Liver (tissue), 8 donors: ENCODE measurements at regions not wholly inside any gene's neighbourhood (a gene's known extent, or its start where the extent isn't known, plus 50 kb on each side); places are given as distances from the start of the nearest gene placed in this dataset.

Source experiments
- DNase-seq: peaks from one replicate; pipeline ENCODE4 v3.0.0-alpha.2; 2017; ENCODE audit warnings: low spot score
- H3K27ac ChIP-seq, 2 donors: one replicate each; pipeline ENCODE4 v1.7.0; 2013; ENCODE audit warnings: inconsistent platforms in 2 of 2, low read length in 2 of 2, control low read depth in 1 of 2, low read depth in 1 of 2, mild to moderate bottlenecking in 1 of 2
- H3K27me3 ChIP-seq, 4 donors: one replicate each; pipeline versions ENCODE4 v1.6.1 to v1.7.0; 2013; ENCODE audit warnings: low read length in 3 of 4, inconsistent platforms in 1 of 4, mild to moderate bottlenecking in 1 of 4, moderate library complexity in 1 of 4; ENCODE audit not compliant: control insufficient read depth in 4 of 4, insufficient read depth in 4 of 4
- H3K36me3 ChIP-seq, 4 donors: one replicate each; pipeline versions ENCODE4 v1.6.1 to v1.7.0; 2013; ENCODE audit warnings: low read length in 3 of 4, mild to moderate bottlenecking in 3 of 4, low read depth in 1 of 4, moderate library complexity in 1 of 4; ENCODE audit not compliant: control insufficient read depth in 4 of 4, insufficient read depth in 3 of 4
- H3K4me1 ChIP-seq, 4 donors: one replicate each; pipeline versions ENCODE4 v1.6.1 to v1.7.0; 2013; ENCODE audit warnings: low read length in 3 of 4, mild to moderate bottlenecking in 3 of 4, moderate library complexity in 1 of 4; ENCODE audit not compliant: control insufficient read depth in 4 of 4, insufficient read depth in 4 of 4
- H3K4me3 ChIP-seq, 3 donors: one replicate each; pipeline versions ENCODE4 v1.6.1 to v1.7.0; 2013; ENCODE audit warnings: low read length in 3 of 3, control low read depth in 1 of 3, low read depth in 1 of 3, mild to moderate bottlenecking in 1 of 3
- H3K9ac ChIP-seq, 2 donors: one replicate each; pipeline ENCODE4 v1.7.0; 2013; ENCODE audit warnings: low read length in 2 of 2, mild to moderate bottlenecking in 2 of 2, moderate library complexity in 2 of 2, control low read depth in 1 of 2, low read depth in 1 of 2
- H3K9me3 ChIP-seq, 4 donors: one replicate each; pipeline versions ENCODE4 v1.6.1 to v1.7.0; 2013; ENCODE audit warnings: low read length in 3 of 4; ENCODE audit not compliant: control insufficient read depth in 4 of 4
- EGR1 ChIP-seq, 2 donors: IDR thresholded peaks; 2 replicates each; pipeline ENCODE4 v1.6.1; 2016 to 2018; ENCODE audit warnings: antibody characterized with exemption in 2 of 2, low read depth in 2 of 2
- FOXA1 ChIP-seq: IDR thresholded peaks from 2 replicates; pipeline ENCODE4 v1.6.1; 2016; ENCODE audit warnings: antibody characterized with exemption
- FOXA2 ChIP-seq: IDR thresholded peaks from 2 replicates; pipeline ENCODE4 v1.6.1; 2016; ENCODE audit warnings: antibody characterized with exemption
- GABPA ChIP-seq, 2 donors: IDR thresholded peaks in 1 of 2; conservative IDR thresholded peaks in 1 of 2; 2 replicates each; pipeline ENCODE4 v1.6.1; 2016; ENCODE audit warnings: antibody characterized with exemption in 2 of 2, mild to moderate bottlenecking in 1 of 2, moderate library complexity in 1 of 2
- HNF4G ChIP-seq: IDR thresholded peaks from 2 replicates; pipeline ENCODE4 v1.6.1; 2016; ENCODE audit warnings: antibody characterized with exemption
- JUND ChIP-seq, 2 donors: IDR thresholded peaks; 2 replicates each; pipeline ENCODE4 v1.6.1; 2016; ENCODE audit warnings: antibody characterized with exemption in 2 of 2
- NR2F2 ChIP-seq: IDR thresholded peaks from 2 replicates; pipeline ENCODE4 v1.6.1; 2016; ENCODE audit warnings: antibody characterized with exemption
- RAD21 ChIP-seq, 2 donors: IDR thresholded peaks; 2 replicates each; pipeline ENCODE4 v1.6.1; 2016; ENCODE audit warnings: antibody characterized with exemption in 2 of 2, mild to moderate bottlenecking in 2 of 2
- RXRA ChIP-seq, 2 donors: IDR thresholded peaks; 2 replicates each; pipeline ENCODE4 v1.6.1; 2017 to 2018; ENCODE audit warnings: antibody characterized with exemption in 2 of 2, mild to moderate bottlenecking in 1 of 2
- SP1 ChIP-seq: IDR thresholded peaks from 2 replicates; pipeline ENCODE4 v1.6.1; 2018; ENCODE audit warnings: antibody characterized with exemption, mild to moderate bottlenecking
- YY1 ChIP-seq: IDR thresholded peaks from 2 replicates; pipeline ENCODE4 v1.6.1; 2016; ENCODE audit warnings: antibody characterized with exemption, mild to moderate bottlenecking
- WGBS: extraction: QIAGEN DNeasy Blood & Tissue Kit; methylation state at CpG from one replicate; pipeline ENCODE4 v1.1.7; 2013; 5-methylcytosine and 5-hydroxymethylcytosine counted together
- TF ChIP-seq, protein P1 (sequence below): fragments of 150-350 bp; IDR thresholded peaks from 2 replicates; pipeline ENCODE4 v1.5.1; 2017; ENCODE audit warnings: improper control_type of control experiment, low read depth, low read length; ENCODE audit not compliant: missing input control
- TF ChIP-seq, protein P2 (sequence below): IDR thresholded peaks from 2 replicates; pipeline ENCODE4 v1.6.1; 2016; ENCODE audit warnings: antibody characterized with exemption
- TF ChIP-seq, protein P3 (sequence below): IDR thresholded peaks from 2 replicates; pipeline ENCODE4 v1.6.1; 2016; ENCODE audit warnings: antibody characterized with exemption
- TF ChIP-seq, protein P4 (sequence below): IDR thresholded peaks from 2 replicates; pipeline ENCODE4 v1.6.1; 2016; ENCODE audit warnings: antibody characterized with exemption
- TF ChIP-seq, protein P5 (sequence below): IDR thresholded peaks from 2 replicates; pipeline ENCODE4 v1.6.1; 2016; ENCODE audit warnings: antibody characterized with exemption, mild to moderate bottlenecking
- donor health status: healthy.
- donor health status: healthy.
- donor health status: healthy.
- donor health status: healthy.
- donor health status: healthy.

DNA sequence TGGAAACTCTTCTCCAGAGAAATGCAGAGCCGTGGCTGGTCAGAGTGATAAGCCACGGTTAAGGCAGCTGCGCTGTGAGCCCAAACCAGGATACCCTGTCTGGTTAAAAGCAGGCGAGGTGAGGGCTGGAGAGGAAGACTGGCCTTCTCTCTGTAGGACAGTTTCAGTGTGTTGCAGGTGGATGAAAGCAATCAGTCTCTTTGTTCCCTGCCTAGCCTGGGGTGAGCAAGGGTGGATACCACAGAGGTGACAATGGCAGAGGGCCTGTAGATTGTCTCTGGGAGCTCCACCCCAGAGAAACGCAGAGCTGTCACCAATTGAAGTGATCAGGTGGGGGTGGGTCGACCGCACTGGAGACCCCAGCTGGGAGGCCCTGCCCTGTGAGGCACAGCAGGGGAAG lies 621.9 kb downstream of the LRFN5 start (continued):
- TF ChIP-seq, protein P1, sequence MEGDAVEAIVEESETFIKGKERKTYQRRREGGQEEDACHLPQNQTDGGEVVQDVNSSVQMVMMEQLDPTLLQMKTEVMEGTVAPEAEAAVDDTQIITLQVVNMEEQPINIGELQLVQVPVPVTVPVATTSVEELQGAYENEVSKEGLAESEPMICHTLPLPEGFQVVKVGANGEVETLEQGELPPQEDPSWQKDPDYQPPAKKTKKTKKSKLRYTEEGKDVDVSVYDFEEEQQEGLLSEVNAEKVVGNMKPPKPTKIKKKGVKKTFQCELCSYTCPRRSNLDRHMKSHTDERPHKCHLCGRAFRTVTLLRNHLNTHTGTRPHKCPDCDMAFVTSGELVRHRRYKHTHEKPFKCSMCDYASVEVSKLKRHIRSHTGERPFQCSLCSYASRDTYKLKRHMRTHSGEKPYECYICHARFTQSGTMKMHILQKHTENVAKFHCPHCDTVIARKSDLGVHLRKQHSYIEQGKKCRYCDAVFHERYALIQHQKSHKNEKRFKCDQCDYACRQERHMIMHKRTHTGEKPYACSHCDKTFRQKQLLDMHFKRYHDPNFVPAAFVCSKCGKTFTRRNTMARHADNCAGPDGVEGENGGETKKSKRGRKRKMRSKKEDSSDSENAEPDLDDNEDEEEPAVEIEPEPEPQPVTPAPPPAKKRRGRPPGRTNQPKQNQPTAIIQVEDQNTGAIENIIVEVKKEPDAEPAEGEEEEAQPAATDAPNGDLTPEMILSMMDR: no peak
- TF ChIP-seq GABPA (IDR thresholded peaks at IDR 0.05 in 1 of 2, conservative IDR thresholded peaks at IDR 0.05 in 1 of 2): no peak
- no peak for TF ChIP-seq SP1

DNA sequence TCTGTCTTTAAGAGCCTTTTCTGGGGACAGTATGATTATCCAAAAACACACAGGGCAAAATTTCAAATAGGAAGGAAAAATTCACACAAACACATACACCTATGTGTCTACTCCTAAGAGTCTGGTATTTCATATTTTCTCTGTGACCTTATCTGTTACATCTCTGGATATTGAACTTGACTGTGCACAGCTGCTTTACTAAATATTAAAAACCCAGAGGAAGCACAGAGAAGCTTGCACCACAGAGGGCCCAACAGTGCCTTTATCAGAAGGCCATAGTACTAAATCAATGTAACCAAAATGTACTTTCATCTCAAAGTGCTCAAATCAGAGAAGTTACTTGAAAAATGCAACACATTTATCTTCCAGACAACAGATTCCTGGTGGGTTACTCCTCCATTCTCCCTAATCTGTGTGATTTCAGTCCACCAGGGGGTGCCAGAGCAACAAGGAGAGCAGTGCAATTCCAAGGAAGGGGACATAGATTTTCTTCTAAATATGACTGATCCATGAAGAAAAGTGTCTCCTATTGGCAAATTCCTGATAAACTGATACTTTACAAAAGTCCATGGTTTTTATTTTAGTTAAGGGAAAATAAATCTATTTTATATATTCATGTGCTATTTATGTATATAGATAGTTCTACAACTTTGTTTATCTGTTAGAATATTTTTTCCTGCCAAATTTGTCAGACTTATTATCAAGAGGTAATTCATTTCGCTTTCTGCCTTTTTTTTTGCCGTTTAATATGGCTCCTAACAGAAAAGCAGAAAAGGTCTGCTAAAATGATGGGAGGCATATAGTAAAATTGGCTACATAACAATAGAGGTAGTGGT lies 617.6 kb downstream of the LRFN5 start:
- Histone ChIP-seq H3K27ac (no peak overlapping the region), H3K36me3 (no peaks in the 10 kb centered on the region), H3K9me3 (no peaks in the 10 kb centered on the region), H3K4me1 (no peaks in the 10 kb centered on the region), H3K4me3 (no peak overlapping the region), H3K27me3 (no peaks in the 10 kb centered on the region), H3K9ac (no peak overlapping the region)
- DNase-seq: peak; percentile 71
- 43% methylated on average over 2 of the region's 2 CpGs for WGBS
- TF ChIP-seq GABPA (IDR thresholded peaks at IDR 0.05 in 1 of 2, conservative IDR thresholded peaks at IDR 0.05 in 1 of 2) (no peak), EGR1 (IDR thresholded peaks at IDR 0.05; ENCODE audit: low read depth in 2 of 2) (no peak), SP1 (no peak), NR2F2 (no peak), FOXA1 (no peak), YY1 (no peak), RAD21 (IDR thresholded peaks at IDR 0.05) (peak; percentile 83 to 84), JUND (IDR thresholded peaks at IDR 0.05) (no peak), HNF4G (no peak), FOXA2 (no peak), RXRA (IDR thresholded peaks at IDR 0.05) (no peak)
- TF ChIP-seq, protein P2, sequence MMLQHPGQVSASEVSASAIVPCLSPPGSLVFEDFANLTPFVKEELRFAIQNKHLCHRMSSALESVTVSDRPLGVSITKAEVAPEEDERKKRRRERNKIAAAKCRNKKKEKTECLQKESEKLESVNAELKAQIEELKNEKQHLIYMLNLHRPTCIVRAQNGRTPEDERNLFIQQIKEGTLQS: no peak
- TF ChIP-seq, protein P3, sequence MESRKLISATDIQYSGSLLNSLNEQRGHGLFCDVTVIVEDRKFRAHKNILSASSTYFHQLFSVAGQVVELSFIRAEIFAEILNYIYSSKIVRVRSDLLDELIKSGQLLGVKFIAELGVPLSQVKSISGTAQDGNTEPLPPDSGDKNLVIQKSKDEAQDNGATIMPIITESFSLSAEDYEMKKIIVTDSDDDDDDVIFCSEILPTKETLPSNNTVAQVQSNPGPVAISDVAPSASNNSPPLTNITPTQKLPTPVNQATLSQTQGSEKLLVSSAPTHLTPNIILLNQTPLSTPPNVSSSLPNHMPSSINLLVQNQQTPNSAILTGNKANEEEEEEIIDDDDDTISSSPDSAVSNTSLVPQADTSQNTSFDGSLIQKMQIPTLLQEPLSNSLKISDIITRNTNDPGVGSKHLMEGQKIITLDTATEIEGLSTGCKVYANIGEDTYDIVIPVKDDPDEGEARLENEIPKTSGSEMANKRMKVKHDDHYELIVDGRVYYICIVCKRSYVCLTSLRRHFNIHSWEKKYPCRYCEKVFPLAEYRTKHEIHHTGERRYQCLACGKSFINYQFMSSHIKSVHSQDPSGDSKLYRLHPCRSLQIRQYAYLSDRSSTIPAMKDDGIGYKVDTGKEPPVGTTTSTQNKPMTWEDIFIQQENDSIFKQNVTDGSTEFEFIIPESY: no peak
- TF ChIP-seq, protein P4, sequence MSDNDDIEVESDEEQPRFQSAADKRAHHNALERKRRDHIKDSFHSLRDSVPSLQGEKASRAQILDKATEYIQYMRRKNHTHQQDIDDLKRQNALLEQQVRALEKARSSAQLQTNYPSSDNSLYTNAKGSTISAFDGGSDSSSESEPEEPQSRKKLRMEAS: no peak
- TF ChIP-seq, protein P1: peak; percentile 60
- TF ChIP-seq, protein P5, sequence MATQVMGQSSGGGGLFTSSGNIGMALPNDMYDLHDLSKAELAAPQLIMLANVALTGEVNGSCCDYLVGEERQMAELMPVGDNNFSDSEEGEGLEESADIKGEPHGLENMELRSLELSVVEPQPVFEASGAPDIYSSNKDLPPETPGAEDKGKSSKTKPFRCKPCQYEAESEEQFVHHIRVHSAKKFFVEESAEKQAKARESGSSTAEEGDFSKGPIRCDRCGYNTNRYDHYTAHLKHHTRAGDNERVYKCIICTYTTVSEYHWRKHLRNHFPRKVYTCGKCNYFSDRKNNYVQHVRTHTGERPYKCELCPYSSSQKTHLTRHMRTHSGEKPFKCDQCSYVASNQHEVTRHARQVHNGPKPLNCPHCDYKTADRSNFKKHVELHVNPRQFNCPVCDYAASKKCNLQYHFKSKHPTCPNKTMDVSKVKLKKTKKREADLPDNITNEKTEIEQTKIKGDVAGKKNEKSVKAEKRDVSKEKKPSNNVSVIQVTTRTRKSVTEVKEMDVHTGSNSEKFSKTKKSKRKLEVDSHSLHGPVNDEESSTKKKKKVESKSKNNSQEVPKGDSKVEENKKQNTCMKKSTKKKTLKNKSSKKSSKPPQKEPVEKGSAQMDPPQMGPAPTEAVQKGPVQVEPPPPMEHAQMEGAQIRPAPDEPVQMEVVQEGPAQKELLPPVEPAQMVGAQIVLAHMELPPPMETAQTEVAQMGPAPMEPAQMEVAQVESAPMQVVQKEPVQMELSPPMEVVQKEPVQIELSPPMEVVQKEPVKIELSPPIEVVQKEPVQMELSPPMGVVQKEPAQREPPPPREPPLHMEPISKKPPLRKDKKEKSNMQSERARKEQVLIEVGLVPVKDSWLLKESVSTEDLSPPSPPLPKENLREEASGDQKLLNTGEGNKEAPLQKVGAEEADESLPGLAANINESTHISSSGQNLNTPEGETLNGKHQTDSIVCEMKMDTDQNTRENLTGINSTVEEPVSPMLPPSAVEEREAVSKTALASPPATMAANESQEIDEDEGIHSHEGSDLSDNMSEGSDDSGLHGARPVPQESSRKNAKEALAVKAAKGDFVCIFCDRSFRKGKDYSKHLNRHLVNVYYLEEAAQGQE: no peak
